ENCODE measurements at regions not wholly inside any gene's neighbourhood (a gene's known extent, or its start where the extent isn't known, plus 50 kb on each side); places are given as distances from the start of the nearest gene placed in this dataset.

- TF ChIP-seq, protein P1, sequence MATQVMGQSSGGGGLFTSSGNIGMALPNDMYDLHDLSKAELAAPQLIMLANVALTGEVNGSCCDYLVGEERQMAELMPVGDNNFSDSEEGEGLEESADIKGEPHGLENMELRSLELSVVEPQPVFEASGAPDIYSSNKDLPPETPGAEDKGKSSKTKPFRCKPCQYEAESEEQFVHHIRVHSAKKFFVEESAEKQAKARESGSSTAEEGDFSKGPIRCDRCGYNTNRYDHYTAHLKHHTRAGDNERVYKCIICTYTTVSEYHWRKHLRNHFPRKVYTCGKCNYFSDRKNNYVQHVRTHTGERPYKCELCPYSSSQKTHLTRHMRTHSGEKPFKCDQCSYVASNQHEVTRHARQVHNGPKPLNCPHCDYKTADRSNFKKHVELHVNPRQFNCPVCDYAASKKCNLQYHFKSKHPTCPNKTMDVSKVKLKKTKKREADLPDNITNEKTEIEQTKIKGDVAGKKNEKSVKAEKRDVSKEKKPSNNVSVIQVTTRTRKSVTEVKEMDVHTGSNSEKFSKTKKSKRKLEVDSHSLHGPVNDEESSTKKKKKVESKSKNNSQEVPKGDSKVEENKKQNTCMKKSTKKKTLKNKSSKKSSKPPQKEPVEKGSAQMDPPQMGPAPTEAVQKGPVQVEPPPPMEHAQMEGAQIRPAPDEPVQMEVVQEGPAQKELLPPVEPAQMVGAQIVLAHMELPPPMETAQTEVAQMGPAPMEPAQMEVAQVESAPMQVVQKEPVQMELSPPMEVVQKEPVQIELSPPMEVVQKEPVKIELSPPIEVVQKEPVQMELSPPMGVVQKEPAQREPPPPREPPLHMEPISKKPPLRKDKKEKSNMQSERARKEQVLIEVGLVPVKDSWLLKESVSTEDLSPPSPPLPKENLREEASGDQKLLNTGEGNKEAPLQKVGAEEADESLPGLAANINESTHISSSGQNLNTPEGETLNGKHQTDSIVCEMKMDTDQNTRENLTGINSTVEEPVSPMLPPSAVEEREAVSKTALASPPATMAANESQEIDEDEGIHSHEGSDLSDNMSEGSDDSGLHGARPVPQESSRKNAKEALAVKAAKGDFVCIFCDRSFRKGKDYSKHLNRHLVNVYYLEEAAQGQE (IDR thresholded peaks at IDR 0.05; ENCODE audit: low read depth, low read length): no peak
- TF ChIP-seq CHD2 (IDR thresholded peaks at IDR 0.05; ENCODE audit: low read length, partially characterized antibody) (no peak), SIN3A (IDR thresholded peaks at IDR 0.05; ENCODE audit: borderline replicate concordance, low read depth, low read length) (no peak), YY1 (IDR thresholded peaks at IDR 0.05; ENCODE audit: low read depth) (no peak), EP300 (IDR thresholded peaks at IDR 0.05; ENCODE audit: borderline replicate concordance in 1 of 2, low read depth in 1 of 2, low read length in 1 of 2) (no peak), POLR2AphosphoS5 (IDR thresholded peaks at IDR 0.05; ENCODE audit: low read depth, low read length) (no peak), MAX (IDR thresholded peaks at IDR 0.05; ENCODE audit: low read depth) (no peak)
These were observed 203.1 kb upstream of the CNOT2 start for GRCh38 chr12:70040141-70040540.
